WTC11 (cell line): ENCODE measurements at regions not wholly inside any gene's neighbourhood (a gene's known extent, or its start where the extent isn't known, plus 50 kb on each side); places are given as distances from the start of the nearest gene placed in this dataset.

Source experiments
- ATAC-seq: fragments of 200-7000 bp; cut with Tn5 transposase; 2 replicates; pipeline ENCODE4 v1.10.0; 2021; ENCODE audit warnings: mild to moderate bottlenecking, moderate library complexity
- CTCF ChIA-PET: fragments of 300-600 bp; sonication (Branson Sonifier 250); formaldehyde crosslinking; loops from one replicate; lab custom pipeline; 2021; ENCODE audit warnings: antibody characterized with exemption; lab: Charles Lee
- POLR2A ChIA-PET: fragments of 350-600 bp; sonication (Branson Sonifier 250); formaldehyde crosslinking; loops from one replicate; lab custom pipeline; 2021; ENCODE audit warnings: antibody characterized with exemption; lab: Charles Lee
- DNase-seq: peaks from one replicate; pipeline ENCODE4 v3.0.0; 2021; ENCODE audit warnings: low spot score
- H3K27ac Mint-ChIP-seq: 2 replicates; pipeline ENCODE4 v1.8.0; 2021; ENCODE audit warnings: mixed read lengths
- H3K27me3 Mint-ChIP-seq: 2 replicates; pipeline ENCODE4 v1.8.0; 2021; ENCODE audit warnings: low read depth, mild to moderate bottlenecking, moderate library complexity, mixed read lengths
- H3K36me3 Mint-ChIP-seq: 2 replicates; pipeline ENCODE4 v1.8.0; 2021; ENCODE audit warnings: mixed read lengths
- H3K4me1 Mint-ChIP-seq: 2 replicates; pipeline ENCODE4 v1.8.0; 2022; ENCODE audit warnings: mixed read lengths
- H3K4me3 Mint-ChIP-seq: 2 replicates; pipeline ENCODE4 v1.8.0; 2021; ENCODE audit warnings: mild to moderate bottlenecking, moderate library complexity, mixed read lengths
- H3K9me3 Mint-ChIP-seq: 2 replicates; pipeline ENCODE4 v1.8.0; 2021; ENCODE audit warnings: mixed read lengths
- ATF1 ChIP-seq: sonication (generic); formaldehyde crosslinking; IDR thresholded peaks from 2 replicates; pipeline ENCODE4 v1.8.1; 2023; ENCODE audit warnings: mild to moderate bottlenecking, moderate library complexity, missing genetic modification reagents
- EMX1 ChIP-seq: fragments of 250-450 bp; sonication (Bioruptor Pico); IDR thresholded peaks from 2 replicates; pipeline ENCODE4 v1.8.0; 2021; ENCODE audit warnings: mild to moderate bottlenecking
- ETV6 ChIP-seq: sonication (generic); formaldehyde crosslinking; IDR thresholded peaks from 2 replicates; pipeline ENCODE4 v1.8.1; 2022; ENCODE audit warnings: mild to moderate bottlenecking, missing genetic modification reagents
- IRF1 ChIP-seq: sonication (generic); formaldehyde crosslinking; IDR thresholded peaks from 2 replicates; pipeline ENCODE4 v1.8.0; 2023; ENCODE audit warnings: missing genetic modification reagents
- IRF2 ChIP-seq: sonication (generic); formaldehyde crosslinking; IDR thresholded peaks from 2 replicates; pipeline ENCODE4 v1.8.0; 2022; ENCODE audit warnings: low read depth, missing genetic modification reagents, borderline replicate concordance
- JAZF1 ChIP-seq: fragments of 250-450 bp; sonication (Bioruptor Pico); IDR thresholded peaks from 2 replicates; pipeline ENCODE4 v1.9.0; 2021; ENCODE audit warnings: moderate library complexity, mild to moderate bottlenecking, inconsistent platforms
- MXD4 ChIP-seq: fragments of 250-450 bp; sonication (Bioruptor Pico); IDR thresholded peaks from 2 replicates; pipeline ENCODE4 v1.8.0; 2021; ENCODE audit warnings: mild to moderate bottlenecking, moderate library complexity, borderline replicate concordance
- NFE2L1 ChIP-seq: sonication (generic); formaldehyde crosslinking; IDR thresholded peaks from 2 replicates; pipeline ENCODE4 v1.8.1; 2023; ENCODE audit warnings: missing genetic modification reagents
- NR3C1 ChIP-seq: sonication (generic); formaldehyde crosslinking; conservative IDR thresholded peaks from 2 replicates; pipeline ENCODE4 v1.8.1; 2023; ENCODE audit warnings: low read depth, mild to moderate bottlenecking, missing genetic modification reagents
- PREB ChIP-seq: sonication (generic); formaldehyde crosslinking; IDR thresholded peaks from 2 replicates; pipeline ENCODE4 v1.8.1; 2022; ENCODE audit warnings: mild to moderate bottlenecking, missing genetic modification reagents, moderate library complexity, borderline replicate concordance
- PRRX2 ChIP-seq: fragments of 250-450 bp; sonication (Bioruptor Pico); IDR thresholded peaks from 2 replicates; pipeline ENCODE4 v1.8.0; 2021; ENCODE audit warnings: mild to moderate bottlenecking
- RELA ChIP-seq: sonication (generic); formaldehyde crosslinking; IDR thresholded peaks from 2 replicates; pipeline ENCODE4 v1.8.1; 2022; ENCODE audit warnings: missing genetic modification reagents, mild to moderate bottlenecking, borderline replicate concordance
- SMAD3 ChIP-seq: sonication (generic); formaldehyde crosslinking; IDR thresholded peaks from 2 replicates; pipeline ENCODE4 v1.8.0; 2022; ENCODE audit warnings: missing genetic modification reagents, mild to moderate bottlenecking, borderline replicate concordance
- STAT6 ChIP-seq: sonication (generic); formaldehyde crosslinking; conservative IDR thresholded peaks from 2 replicates; pipeline ENCODE4 v1.8.1; 2023; ENCODE audit warnings: mild to moderate bottlenecking, low read depth, missing genetic modification reagents, moderate library complexity
- TCF7 ChIP-seq: sonication (generic); formaldehyde crosslinking; IDR thresholded peaks from 2 replicates; pipeline ENCODE4 v1.8.0; 2022; ENCODE audit warnings: mild to moderate bottlenecking, low read depth, missing genetic modification reagents, moderate library complexity
- ZBTB21 ChIP-seq: sonication (generic); formaldehyde crosslinking; IDR thresholded peaks from 2 replicates; pipeline ENCODE4 v1.8.1; 2023; ENCODE audit warnings: mild to moderate bottlenecking, missing genetic modification reagents, borderline replicate concordance
- ZNF219 ChIP-seq: sonication (generic); formaldehyde crosslinking; IDR thresholded peaks from 2 replicates; pipeline ENCODE4 v1.8.0; 2023; ENCODE audit warnings: missing genetic modification reagents, mild to moderate bottlenecking, borderline replicate concordance
- ZNF232 ChIP-seq: sonication (generic); formaldehyde crosslinking; IDR thresholded peaks from 2 replicates; pipeline ENCODE4 v1.8.0; 2022; ENCODE audit warnings: mild to moderate bottlenecking, missing genetic modification reagents
- ZNF425 ChIP-seq: fragments of 250-450 bp; sonication (Bioruptor Pico); conservative IDR thresholded peaks from 2 replicates; pipeline ENCODE4 v1.9.0; 2021; ENCODE audit warnings: mild to moderate bottlenecking

- POLR2A ChIA-PET = no interaction called here
- CTCF ChIA-PET = no interaction called here
- Mint-ChIP-seq H3K36me3 (no peaks in the 10 kb centered on the region), H3K27me3 (no peaks in the 10 kb centered on the region), H3K4me1 (no peaks in the 10 kb centered on the region; the same call in 1 of the 2 replicates), H3K4me3 (no peak overlapping the region), H3K9me3 (0 out of 2 replicates have a peak, but pooled peaks cover 5% of the 10 kb centered on the region), H3K27ac (no peak overlapping the region)
- no peak for TF ChIP-seq PRRX2 (CRISPR knock-in tag)
- no peak for TF ChIP-seq MXD4 (CRISPR knock-in tag)
- no peak for TF ChIP-seq SMAD3 (CRISPR knock-in tag)
- TF ChIP-seq IRF1 (CRISPR knock-in tag) = no peak
- TF ChIP-seq ATF1 (CRISPR knock-in tag) = no peak
- TF ChIP-seq JAZF1 = no peak
- TF ChIP-seq ETV6 (CRISPR knock-in tag) = no peak
- no peak for TF ChIP-seq ZNF232
- no peak for TF ChIP-seq STAT6 (CRISPR knock-in tag)
- TF ChIP-seq EMX1 (CRISPR knock-in tag) = no peak
- TF ChIP-seq ZBTB21 (CRISPR knock-in tag) = no peak
- no peak for TF ChIP-seq ZNF425
- TF ChIP-seq TCF7 (CRISPR knock-in tag) = no peak
- no peak for DNase-seq
- ATAC-seq = no peak
Observed at GRCh38 chr20:7459083-7459482, 481.2 kb downstream of the HAO1 start.

GRCh38 chr20:7463290-7463689 lies 477.0 kb downstream of the HAO1 start:
- no peaks in the 10 kb centered on the region for H3K9me3 Mint-ChIP-seq
- no peak for ATAC-seq
- no peak overlapping the region for H3K4me3 Mint-ChIP-seq
- ChIA-PET POLR2A (no interaction called here), CTCF (no interaction called here)
- TF ChIP-seq NFE2L1 (CRISPR knock-in tag) (no peak), PREB (CRISPR knock-in tag) (no peak), RELA (CRISPR knock-in tag) (no peak), JAZF1 (no peak), NR3C1 (no peak), ETV6 (CRISPR knock-in tag) (no peak), ZNF219 (CRISPR knock-in tag) (no peak), IRF2 (no peak)
- no peak overlapping the region for H3K27ac Mint-ChIP-seq
- H3K36me3 Mint-ChIP-seq = no peaks in the 10 kb centered on the region
- no peak for DNase-seq
- no peaks in the 10 kb centered on the region for H3K27me3 Mint-ChIP-seq
- H3K4me1 Mint-ChIP-seq = no peaks in the 10 kb centered on the region; the same call in 1 of the 2 replicates
